Body of pancreas (tissue), 4 donors: ENCODE measurements at regions not wholly inside any gene's neighbourhood (a gene's known extent, or its start where the extent isn't known, plus 50 kb on each side); places are given as distances from the start of the nearest gene placed in this dataset.

Source experiments
- CTCF ChIP-seq, 7 experiments: fragments of 450-650 bp in 4 of 7; fragments of 200-600 bp in 3 of 7; sonication (generic) in 3 of 7; IDR thresholded peaks; one replicate each; pipeline ENCODE4 v1.5.1; 2016 to 2019; ENCODE audit warnings: antibody characterized with exemption in 7 of 7
- POLR2A ChIP-seq, 3 donors: fragments of 450-650 bp; IDR thresholded peaks; one replicate each; pipeline ENCODE4 v1.6.1; 2016; ENCODE audit warnings: antibody characterized with exemption in 3 of 3, mild to moderate bottlenecking in 2 of 3

- no peak for TF ChIP-seq POLR2A (IDR thresholded peaks at IDR 0.05)
- no peak for TF ChIP-seq CTCF (IDR thresholded peaks at IDR 0.05)
Measured at GRCh38 chr11:109132539-109132938, 289.5 kb upstream of the C11orf87 start.
